Heart left ventricle (tissue), 13 donors: ENCODE measurements at regions not wholly inside any gene's neighbourhood (a gene's known extent, or its start where the extent isn't known, plus 50 kb on each side); places are given as distances from the start of the nearest gene placed in this dataset.
"Not testable (repeated sequence)": the region's sequence is repeated elsewhere in the genome, so short reads cannot be mapped to it uniquely, and the experiment has no call there.

Source experiments
- CTCF ChIP-seq, 12 donors: fragments of 200-600 bp; sonication (generic) in 4 of 12; IDR thresholded peaks; one replicate each; pipeline versions ENCODE4 v1.5.0 to v1.8.0; 2018 to 2022; ENCODE audit warnings: antibody characterized with exemption in 12 of 12, mild to moderate bottlenecking in 5 of 12
- POLR2A ChIP-seq, 2 donors: fragments of 450-650 bp; IDR thresholded peaks; one replicate each; pipeline ENCODE4 v1.6.1; 2017; ENCODE audit warnings: antibody characterized with exemption in 2 of 2, mild to moderate bottlenecking in 2 of 2, moderate library complexity in 2 of 2
- donor health status: ischemic (EF 13 %, LVEDD 7.1; RV severe dilation, severe dysfunction).
- donor health status: DM: no; HTN: yes; CAD: no.
- donor health status: DM: no; HTN: no; CAD: no.
- donor health status: ischemic (EF 25% LVEDD 6.9; RV normal size, moderate dysfunction).
- donor health status: ischemic (EF 25% LVEDD 5.7; RV mildly dilated, moderate dysfunction).
- donor health status: ischemic (EF 35%, LVEDD 5.7; RV mildly dilated, moderate dysfunction).
- donor health status: nonischemic (EF 11% LVEDD 7.7; RV severe dilation, severe dysfunction).
- donor health status: DM: yes; HTN: yes; CAD: no.
- donor health status: PGD.
- donor health status: ischemic (EF 29% LVEDD 5.4; RV normal size, mild dysfunction).
- donor health status: nonischemic (EF 23%, LVEDD 6.1; RV moderate dilation, normal function).

- not testable (repeated sequence) for TF ChIP-seq CTCF, POLR2A (IDR thresholded peaks at IDR 0.05)
Measured at GRCh38 chr17:26981845-26982425, 312.0 kb upstream of the WSB1 start.
